GM21619 (cell line): ENCODE measurements at regions not wholly inside any gene's neighbourhood (a gene's known extent, or its start where the extent isn't known, plus 50 kb on each side); places are given as distances from the start of the nearest gene placed in this dataset.

Experiments used
- ATAC-seq: cut with Tn5 transposase; IDR thresholded peaks from one replicate; pipeline ENCODE4 v1.9.1; 2021; ENCODE audit not compliant: unreplicated experiment

GRCh38 chr20:48169650-48170225, 384.5 kb upstream of the SULF2 start:
- ATAC-seq = no peak

DNA sequence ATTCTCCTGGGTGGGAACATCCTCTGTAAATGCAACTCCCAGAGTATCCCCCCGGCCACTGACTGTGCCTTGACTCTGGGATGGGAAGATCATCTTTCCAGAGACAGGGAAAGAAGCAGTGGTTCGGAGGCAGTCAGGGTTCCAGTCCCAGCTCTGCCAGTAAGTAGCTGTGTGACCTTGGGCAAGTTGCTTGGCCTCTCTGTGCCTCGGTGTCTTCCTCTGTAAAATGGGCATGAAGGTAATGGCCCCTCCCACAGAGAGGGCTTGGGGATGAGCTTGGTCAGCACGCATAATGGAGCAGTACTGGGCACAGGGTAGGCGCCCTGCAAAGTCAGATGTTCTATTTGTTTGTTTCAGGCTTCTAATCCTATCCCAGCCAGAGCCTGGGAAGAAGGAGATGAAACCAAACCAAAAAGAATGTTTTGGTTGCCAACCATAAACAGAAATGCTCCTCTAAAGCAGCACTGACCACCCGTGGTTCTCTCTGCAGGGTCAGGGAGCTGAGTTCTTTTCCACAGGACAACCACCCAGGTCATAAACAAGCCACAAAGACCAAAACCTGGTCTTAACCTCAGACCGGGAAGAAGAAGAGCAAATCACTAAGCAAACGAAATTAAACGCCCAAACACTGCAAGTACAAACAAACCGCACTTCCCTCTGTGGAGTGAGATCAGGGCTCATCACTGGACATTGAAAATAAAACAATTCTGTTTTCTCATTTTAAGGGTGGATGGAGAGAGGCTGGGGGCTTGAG, 381.0 kb upstream of the SULF2 start:
- no peak for ATAC-seq

DNA sequence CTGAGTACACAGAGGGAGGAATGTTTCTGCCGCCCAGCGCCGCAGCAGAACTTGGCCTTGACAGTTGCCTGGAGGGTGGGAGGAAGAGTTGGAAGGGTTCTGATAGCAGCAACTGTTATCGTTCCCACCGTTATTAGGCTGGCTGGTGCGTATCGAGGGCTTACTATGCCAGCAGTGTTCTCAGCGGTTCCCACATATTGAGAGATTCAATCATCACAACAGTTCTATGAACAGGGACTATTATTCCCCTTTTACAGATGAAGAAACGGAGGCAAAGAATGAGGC, 380.1 kb upstream of the SULF2 start:
- ATAC-seq = no peak

GRCh38 chr20:48164566-48165400, 379.5 kb upstream of the SULF2 start:
- no peak for ATAC-seq

DNA sequence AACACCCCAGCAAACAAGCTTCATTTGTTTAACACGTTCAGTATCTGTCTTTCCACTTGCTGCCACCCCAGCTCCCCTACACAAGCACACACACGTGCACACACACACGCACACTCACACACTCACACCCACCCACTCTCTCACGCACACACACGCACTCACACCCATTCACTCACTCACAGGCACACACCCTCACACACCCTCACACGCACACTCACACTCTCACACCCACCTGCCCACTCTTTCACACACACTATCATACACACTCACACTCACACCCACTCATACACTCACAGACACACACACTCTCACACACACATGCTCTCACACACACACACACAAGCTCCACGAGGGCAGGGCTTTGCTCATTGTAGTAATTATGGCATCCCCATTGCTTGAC, 378.8 kb upstream of the SULF2 start:
- no peak for ATAC-seq

GRCh38 chr20:48163505-48163904, 378.2 kb upstream of the SULF2 start:
- ATAC-seq = no peak

DNA sequence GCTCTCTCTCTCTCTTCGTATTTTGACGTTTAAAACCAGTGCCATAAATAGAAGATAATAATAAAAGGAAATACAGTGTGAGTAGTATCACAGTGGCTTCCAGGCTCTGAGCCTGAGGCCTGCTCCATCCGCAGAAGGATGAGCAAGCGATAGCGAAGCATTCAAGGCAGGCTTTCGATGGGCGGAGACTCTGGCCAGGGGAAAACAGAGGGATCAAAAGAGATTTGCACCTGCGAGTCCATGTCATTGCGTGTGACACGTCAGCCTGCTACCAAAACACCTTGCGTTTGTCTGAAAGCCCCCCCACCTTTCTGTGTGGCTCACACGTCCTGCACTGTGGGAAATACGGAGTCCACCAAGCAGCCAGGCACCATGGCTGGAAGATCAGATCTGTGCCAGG, 377.3 kb upstream of the SULF2 start:
- ATAC-seq = no peak

GRCh38 chr20:48159145-48160008, 374.1 kb upstream of the SULF2 start:
- ATAC-seq = no peak

- ATAC-seq = no peak
These were observed 372.7 kb upstream of the SULF2 start for GRCh38 chr20:48158014-48158413.

DNA sequence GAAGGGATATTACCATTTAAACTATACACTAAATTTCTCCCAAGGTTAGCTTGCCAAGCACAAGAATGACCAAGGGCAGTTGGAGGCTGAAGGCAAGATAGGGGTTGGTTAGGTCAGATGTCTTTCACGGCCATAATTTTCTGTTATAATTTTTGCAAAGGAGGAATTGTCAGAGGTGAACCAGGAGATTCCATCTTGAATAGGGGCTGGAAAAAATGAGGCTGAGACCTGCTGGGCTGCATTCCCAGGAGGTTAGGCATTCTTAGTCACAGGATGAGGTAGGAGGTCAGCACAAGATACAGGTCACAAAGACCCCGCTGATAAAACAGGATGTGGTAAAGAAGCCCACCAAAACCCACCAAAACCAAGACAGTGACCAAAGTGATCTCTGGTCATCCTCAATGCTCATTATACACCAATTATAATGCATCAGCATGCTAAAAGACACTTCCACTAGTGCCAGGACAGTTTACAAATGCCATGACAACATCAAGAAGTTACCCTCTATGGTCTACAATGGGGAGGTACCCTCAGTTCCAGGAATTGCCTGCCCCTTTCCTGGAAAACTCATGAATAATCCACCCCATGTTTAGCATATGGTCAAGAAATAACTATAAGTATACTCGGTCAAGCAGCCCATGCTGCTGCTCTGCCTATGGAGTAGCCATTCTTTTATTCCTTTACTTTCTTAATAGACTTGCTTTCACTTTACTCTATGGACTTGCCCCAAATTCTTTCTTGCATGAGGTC, 371.8 kb upstream of the SULF2 start:
- ATAC-seq = no peak

- ATAC-seq = no peak
These were observed 371.2 kb upstream of the SULF2 start for GRCh38 chr20:48156521-48156920.

GRCh38 chr20:48155268-48155667, 370.0 kb upstream of the SULF2 start:
- no peak for ATAC-seq

GRCh38 chr20:48154040-48154765, 368.9 kb upstream of the SULF2 start:
- no peak for ATAC-seq

- ATAC-seq = no peak
These were observed 368.2 kb upstream of the SULF2 start for GRCh38 chr20:48153523-48153922.

- ATAC-seq = no peak
These were observed 367.8 kb upstream of the SULF2 start for GRCh38 chr20:48153103-48153502.

GRCh38 chr20:48150568-48150967, 365.3 kb upstream of the SULF2 start:
- ATAC-seq = no peak

- ATAC-seq = no peak
These were observed 364.6 kb upstream of the SULF2 start for GRCh38 chr20:48149902-48150301.

DNA sequence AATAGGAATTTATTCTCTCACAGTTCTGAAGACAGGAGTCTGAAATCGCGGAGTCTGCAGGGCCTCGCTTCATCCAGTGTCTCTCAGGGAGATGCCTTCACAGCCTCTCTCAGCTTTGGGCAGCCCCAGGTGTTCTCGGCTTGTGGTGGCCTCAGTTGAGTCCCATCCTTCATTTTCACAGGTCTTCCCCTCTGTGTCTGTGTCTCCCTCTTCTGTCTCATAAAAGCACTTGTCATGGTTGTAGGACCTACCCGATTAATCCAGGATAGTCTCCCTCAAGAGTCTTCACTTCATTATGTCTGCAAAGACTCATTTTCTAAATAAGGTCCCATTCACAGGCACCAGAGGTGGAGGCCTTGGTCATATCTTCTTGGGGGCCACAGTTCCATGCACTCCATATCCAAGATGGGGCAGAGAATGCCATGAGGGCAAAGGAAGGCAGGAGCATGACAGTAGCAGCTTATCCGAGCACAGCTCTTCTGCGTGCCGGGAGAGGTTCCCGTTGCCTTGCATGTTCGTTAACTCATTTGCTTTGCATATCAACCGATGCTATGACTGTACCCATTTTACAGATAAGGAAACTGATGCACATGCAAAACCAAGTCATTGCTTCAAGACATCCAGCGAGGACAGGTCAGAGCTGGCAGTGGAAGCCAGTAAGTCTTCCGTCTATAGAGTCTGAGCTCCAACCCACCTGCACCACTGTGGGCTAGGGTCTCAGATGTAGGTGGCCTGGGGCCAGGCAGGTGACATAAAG, 363.8 kb upstream of the SULF2 start:
- no peak for ATAC-seq

DNA sequence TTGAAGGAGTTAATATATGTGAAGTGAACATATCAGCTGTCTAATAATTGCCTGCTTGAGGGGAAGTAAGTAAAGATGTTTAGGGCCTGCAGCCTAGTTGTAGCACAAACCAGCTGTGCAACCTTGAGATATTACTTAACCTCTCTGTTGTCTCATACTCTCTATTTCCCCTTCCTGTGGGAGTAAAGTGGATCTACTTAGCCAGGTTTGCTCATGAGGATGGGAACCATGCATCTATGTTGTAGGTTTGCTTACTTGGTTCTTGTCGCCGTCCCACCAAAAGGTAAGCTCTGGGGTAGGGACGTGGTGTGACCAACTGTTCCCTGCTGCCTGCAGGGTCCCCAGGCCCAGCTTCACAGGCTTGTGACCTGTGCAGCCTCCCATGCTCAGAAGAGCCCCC, 362.7 kb upstream of the SULF2 start:
- ATAC-seq = no peak
